Left renal pelvis (tissue), 4 donors: ENCODE measurements at regions not wholly inside any gene's neighbourhood (a gene's known extent, or its start where the extent isn't known, plus 50 kb on each side); places are given as distances from the start of the nearest gene placed in this dataset.
A peak's percentile ranks its signal among the peaks of the same experiment; 100 is the strongest.

Experiments used
- DNase-seq, 4 donors: peaks; one replicate each; pipeline ENCODE4 v3.0.0-alpha.2; 2013; ENCODE audit warnings: low read depth in 4 of 4, low spot score in 3 of 4

GRCh38 chr10:130398090-130398994 lies 262.2 kb downstream of the GLRX3 start:
- no peak for DNase-seq

GRCh38 chr10:130399425-130399950 lies 263.3 kb downstream of the GLRX3 start:
- DNase-seq: no peak

- DNase-seq: no peak
Measured at GRCh38 chr10:130400890-130401289, 264.7 kb downstream of the GLRX3 start.

- no peak for DNase-seq
Measured at GRCh38 chr10:130401860-130402765, 265.9 kb downstream of the GLRX3 start.

GRCh38 chr10:130403153-130404075 lies 267.2 kb downstream of the GLRX3 start:
- DNase-seq: no peak

GRCh38 chr10:130404476-130405055 lies 268.4 kb downstream of the GLRX3 start:
- no peak for DNase-seq

- DNase-seq: no peak
Measured at GRCh38 chr10:130407052-130407451, 270.9 kb downstream of the GLRX3 start.

GRCh38 chr10:130409331-130409730 lies 273.1 kb downstream of the GLRX3 start:
- DNase-seq: peak in 2 of 4 donors; percentile 1 to 5

- no peak for DNase-seq
Measured at GRCh38 chr10:130409931-130410330, 273.7 kb downstream of the GLRX3 start.

GRCh38 chr10:130411496-130412085 lies 275.4 kb downstream of the GLRX3 start:
- DNase-seq: no peak

GRCh38 chr10:130412317-130412716 lies 276.1 kb downstream of the GLRX3 start:
- DNase-seq: no peak

GRCh38 chr10:130416334-130417150 lies 280.4 kb downstream of the GLRX3 start:
- no peak for DNase-seq

GRCh38 chr10:130418731-130419130 lies 282.5 kb downstream of the GLRX3 start:
- DNase-seq: no peak

GRCh38 chr10:130421909-130422308 lies 285.7 kb downstream of the GLRX3 start:
- no peak for DNase-seq

- no peak for DNase-seq
Measured at GRCh38 chr10:130422366-130423324, 286.5 kb downstream of the GLRX3 start.

- DNase-seq: no peak
Measured at GRCh38 chr10:130423455-130424305, 287.5 kb downstream of the GLRX3 start.
